ENCODE measurements at regions not wholly inside any gene's neighbourhood (a gene's known extent, or its start where the extent isn't known, plus 50 kb on each side); places are given as distances from the start of the nearest gene placed in this dataset.

DNA sequence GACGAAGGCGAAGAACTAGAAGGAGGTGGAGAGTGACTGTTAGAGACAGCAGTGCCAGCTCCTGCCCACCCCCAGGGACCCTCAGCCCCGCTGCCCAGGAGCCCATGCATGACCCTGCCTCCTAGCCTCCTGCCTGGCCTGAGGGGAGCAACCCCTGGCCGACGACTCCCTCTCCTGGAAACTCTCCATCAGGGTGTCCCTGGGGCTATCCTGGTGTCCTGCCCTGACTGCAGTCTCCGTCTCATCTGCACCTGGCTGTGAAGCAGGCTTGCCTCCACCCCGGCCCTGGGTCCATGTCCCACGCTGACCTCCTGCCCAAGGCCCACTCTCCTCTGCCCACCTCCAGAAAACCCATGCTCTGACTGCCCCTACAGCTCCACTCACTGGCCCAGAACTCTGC lies 120.2 kb downstream of the RPIA start:
- peaks cover 8% of the 10 kb centered on the region for H3K27me3 Mint-ChIP-seq (ENCODE audit: insufficient read depth, low read depth, poor library complexity)
- Histone ChIP-seq H3K79me2 (replicated peaks; ENCODE audit: insufficient read depth) (no peaks in the 10 kb centered on the region), H3F3A (replicated peaks; ENCODE audit: low read depth) (no peaks in the 10 kb centered on the region), H3K36me3 (ENCODE audit: insufficient read depth) (0 out of 2 replicates have a peak, but pooled peaks cover 3% of the 10 kb centered on the region), H3K4me2 (no peak overlapping the region), H3K4me1 (ENCODE audit: insufficient read depth) (no peaks in the 10 kb centered on the region), H3K27me3 (ENCODE audit: insufficient read depth) (no peaks in the 10 kb centered on the region), H3K27ac (ENCODE audit: low read depth) (no peak overlapping the region), H4K20me1 (replicated peaks; ENCODE audit: insufficient read depth) (no peaks in the 10 kb centered on the region), H2AFZ (no peak overlapping the region), H3K4me3 (no peak overlapping the region), H3K9me2 (ENCODE audit: insufficient read depth) (no peaks in the 10 kb centered on the region)
- TF ChIP-seq ZNF114 (CRISPR knock-in tag; IDR thresholded peaks at IDR 0.05) (no peak), STAT1 (IDR thresholded peaks at IDR 0.05; ENCODE audit: unreplicated experiment) (no peak), ZNF331 (CRISPR knock-in tag; IDR thresholded peaks at IDR 0.05; ENCODE audit: low read depth) (no peak), EZH2 (IDR thresholded peaks at IDR 0.05; ENCODE audit: low read depth, unreplicated experiment) (no peak), POLR2AphosphoS5 (IDR thresholded peaks at IDR 0.05; ENCODE audit: low read depth) (no peak), JUNB (IDR thresholded peaks at IDR 0.05; ENCODE audit: unreplicated experiment) (no peak), NANOG (IDR thresholded peaks at IDR 0.05; ENCODE audit: borderline replicate concordance) (no peak), EZH2phosphoT487 (IDR thresholded peaks at IDR 0.05; ENCODE audit: unreplicated experiment) (no peak)
- TF ChIP-seq, protein P1, sequence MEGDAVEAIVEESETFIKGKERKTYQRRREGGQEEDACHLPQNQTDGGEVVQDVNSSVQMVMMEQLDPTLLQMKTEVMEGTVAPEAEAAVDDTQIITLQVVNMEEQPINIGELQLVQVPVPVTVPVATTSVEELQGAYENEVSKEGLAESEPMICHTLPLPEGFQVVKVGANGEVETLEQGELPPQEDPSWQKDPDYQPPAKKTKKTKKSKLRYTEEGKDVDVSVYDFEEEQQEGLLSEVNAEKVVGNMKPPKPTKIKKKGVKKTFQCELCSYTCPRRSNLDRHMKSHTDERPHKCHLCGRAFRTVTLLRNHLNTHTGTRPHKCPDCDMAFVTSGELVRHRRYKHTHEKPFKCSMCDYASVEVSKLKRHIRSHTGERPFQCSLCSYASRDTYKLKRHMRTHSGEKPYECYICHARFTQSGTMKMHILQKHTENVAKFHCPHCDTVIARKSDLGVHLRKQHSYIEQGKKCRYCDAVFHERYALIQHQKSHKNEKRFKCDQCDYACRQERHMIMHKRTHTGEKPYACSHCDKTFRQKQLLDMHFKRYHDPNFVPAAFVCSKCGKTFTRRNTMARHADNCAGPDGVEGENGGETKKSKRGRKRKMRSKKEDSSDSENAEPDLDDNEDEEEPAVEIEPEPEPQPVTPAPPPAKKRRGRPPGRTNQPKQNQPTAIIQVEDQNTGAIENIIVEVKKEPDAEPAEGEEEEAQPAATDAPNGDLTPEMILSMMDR (conservative IDR thresholded peaks at IDR 0.05; ENCODE audit: low read depth in 2 of 2) = no peak
- TF ChIP-seq, protein P2, sequence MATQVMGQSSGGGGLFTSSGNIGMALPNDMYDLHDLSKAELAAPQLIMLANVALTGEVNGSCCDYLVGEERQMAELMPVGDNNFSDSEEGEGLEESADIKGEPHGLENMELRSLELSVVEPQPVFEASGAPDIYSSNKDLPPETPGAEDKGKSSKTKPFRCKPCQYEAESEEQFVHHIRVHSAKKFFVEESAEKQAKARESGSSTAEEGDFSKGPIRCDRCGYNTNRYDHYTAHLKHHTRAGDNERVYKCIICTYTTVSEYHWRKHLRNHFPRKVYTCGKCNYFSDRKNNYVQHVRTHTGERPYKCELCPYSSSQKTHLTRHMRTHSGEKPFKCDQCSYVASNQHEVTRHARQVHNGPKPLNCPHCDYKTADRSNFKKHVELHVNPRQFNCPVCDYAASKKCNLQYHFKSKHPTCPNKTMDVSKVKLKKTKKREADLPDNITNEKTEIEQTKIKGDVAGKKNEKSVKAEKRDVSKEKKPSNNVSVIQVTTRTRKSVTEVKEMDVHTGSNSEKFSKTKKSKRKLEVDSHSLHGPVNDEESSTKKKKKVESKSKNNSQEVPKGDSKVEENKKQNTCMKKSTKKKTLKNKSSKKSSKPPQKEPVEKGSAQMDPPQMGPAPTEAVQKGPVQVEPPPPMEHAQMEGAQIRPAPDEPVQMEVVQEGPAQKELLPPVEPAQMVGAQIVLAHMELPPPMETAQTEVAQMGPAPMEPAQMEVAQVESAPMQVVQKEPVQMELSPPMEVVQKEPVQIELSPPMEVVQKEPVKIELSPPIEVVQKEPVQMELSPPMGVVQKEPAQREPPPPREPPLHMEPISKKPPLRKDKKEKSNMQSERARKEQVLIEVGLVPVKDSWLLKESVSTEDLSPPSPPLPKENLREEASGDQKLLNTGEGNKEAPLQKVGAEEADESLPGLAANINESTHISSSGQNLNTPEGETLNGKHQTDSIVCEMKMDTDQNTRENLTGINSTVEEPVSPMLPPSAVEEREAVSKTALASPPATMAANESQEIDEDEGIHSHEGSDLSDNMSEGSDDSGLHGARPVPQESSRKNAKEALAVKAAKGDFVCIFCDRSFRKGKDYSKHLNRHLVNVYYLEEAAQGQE (IDR thresholded peaks at IDR 0.05; ENCODE audit: unreplicated experiment) = no peak
- TF ChIP-seq, protein P3, sequence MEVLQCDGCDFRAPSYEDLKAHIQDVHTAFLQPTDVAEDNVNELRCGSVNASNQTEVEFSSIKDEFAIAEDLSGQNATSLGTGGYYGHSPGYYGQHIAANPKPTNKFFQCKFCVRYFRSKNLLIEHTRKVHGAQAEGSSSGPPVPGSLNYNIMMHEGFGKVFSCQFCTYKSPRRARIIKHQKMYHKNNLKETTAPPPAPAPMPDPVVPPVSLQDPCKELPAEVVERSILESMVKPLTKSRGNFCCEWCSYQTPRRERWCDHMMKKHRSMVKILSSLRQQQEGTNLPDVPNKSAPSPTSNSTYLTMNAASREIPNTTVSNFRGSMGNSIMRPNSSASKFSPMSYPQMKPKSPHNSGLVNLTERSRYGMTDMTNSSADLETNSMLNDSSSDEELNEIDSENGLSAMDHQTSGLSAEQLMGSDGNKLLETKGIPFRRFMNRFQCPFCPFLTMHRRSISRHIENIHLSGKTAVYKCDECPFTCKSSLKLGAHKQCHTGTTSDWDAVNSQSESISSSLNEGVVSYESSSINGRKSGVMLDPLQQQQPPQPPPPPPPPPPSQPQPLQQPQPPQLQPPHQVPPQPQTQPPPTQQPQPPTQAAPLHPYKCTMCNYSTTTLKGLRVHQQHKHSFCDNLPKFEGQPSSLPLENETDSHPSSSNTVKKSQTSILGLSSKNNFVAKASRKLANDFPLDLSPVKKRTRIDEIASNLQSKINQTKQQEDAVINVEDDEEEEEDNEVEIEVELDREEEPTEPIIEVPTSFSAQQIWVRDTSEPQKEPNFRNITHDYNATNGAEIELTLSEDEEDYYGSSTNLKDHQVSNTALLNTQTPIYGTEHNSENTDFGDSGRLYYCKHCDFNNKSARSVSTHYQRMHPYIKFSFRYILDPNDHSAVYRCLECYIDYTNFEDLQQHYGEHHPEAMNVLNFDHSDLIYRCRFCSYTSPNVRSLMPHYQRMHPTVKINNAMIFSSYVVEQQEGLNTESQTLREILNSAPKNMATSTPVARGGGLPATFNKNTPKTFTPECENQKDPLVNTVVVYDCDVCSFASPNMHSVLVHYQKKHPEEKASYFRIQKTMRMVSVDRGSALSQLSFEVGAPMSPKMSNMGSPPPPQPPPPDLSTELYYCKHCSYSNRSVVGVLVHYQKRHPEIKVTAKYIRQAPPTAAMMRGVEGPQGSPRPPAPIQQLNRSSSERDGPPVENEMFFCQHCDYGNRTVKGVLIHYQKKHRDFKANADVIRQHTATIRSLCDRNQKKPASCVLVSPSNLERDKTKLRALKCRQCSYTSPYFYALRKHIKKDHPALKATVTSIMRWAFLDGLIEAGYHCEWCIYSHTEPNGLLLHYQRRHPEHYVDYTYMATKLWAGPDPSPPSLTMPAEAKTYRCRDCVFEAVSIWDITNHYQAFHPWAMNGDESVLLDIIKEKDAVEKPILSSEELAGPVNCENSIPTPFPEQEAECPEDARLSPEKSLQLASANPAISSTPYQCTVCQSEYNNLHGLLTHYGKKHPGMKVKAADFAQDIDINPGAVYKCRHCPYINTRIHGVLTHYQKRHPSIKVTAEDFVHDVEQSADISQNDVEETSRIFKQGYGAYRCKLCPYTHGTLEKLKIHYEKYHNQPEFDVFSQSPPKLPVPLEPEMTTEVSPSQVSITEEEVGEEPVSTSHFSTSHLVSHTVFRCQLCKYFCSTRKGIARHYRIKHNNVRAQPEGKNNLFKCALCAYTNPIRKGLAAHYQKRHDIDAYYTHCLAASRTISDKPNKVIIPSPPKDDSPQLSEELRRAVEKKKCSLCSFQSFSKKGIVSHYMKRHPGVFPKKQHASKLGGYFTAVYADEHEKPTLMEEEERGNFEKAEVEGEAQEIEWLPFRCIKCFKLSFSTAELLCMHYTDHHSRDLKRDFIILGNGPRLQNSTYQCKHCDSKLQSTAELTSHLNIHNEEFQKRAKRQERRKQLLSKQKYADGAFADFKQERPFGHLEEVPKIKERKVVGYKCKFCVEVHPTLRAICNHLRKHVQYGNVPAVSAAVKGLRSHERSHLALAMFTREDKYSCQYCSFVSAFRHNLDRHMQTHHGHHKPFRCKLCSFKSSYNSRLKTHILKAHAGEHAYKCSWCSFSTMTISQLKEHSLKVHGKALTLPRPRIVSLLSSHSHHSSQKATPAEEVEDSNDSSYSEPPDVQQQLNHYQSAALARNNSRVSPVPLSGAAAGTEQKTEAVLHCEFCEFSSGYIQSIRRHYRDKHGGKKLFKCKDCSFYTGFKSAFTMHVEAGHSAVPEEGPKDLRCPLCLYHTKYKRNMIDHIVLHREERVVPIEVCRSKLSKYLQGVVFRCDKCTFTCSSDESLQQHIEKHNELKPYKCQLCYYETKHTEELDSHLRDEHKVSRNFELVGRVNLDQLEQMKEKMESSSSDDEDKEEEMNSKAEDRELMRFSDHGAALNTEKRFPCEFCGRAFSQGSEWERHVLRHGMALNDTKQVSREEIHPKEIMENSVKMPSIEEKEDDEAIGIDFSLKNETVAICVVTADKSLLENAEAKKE (CRISPR knock-in tag; IDR thresholded peaks at IDR 0.05) = no peak
- H3K4me1 Mint-ChIP-seq = no peaks in the 10 kb centered on the region
- peaks cover 43% of the 10 kb centered on the region for H3K9me3 Mint-ChIP-seq
- no peak overlapping the region for H3K4me3 Mint-ChIP-seq
- H3K27ac Mint-ChIP-seq = no peak overlapping the region
- ATAC-seq = no peak
- peaks cover 16% of the 10 kb centered on the region; the same call in 2 of the 3 replicates for H3K36me3 Mint-ChIP-seq (ENCODE audit: low read depth)
- DNase-seq (ENCODE audit: low spot score) = no peak
